ENCODE measurements at regions not wholly inside any gene's neighbourhood (a gene's known extent, or its start where the extent isn't known, plus 50 kb on each side); places are given as distances from the start of the nearest gene placed in this dataset.
A peak's percentile ranks its signal among the peaks of the same experiment; 100 is the strongest.

DNA sequence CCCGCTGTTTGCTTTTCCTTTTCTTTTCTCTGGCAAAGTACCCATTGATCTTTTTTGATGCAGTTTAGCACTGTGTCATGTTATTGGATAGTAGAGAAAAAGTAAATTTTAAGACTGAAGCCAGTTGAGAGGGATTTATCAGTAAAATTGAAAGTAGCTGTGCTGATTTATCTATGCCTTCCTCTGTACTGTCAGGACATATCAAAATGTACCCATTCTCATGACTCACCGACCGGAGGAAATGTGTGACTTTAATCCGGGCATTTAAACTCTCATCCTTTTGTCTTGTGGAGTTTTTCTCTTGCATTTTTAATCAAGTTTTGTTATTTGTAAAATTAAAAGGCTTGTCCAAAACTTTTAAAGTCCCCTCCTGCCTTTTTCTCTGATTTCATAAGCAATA lies 276.6 kb upstream of the FMN2 start:
- peaks cover 6% of the 10 kb centered on the region for H3K4me1 ChIP-seq (ENCODE audit: insufficient read depth)
- 95 to 98% (median 96%) methylated on average over 4 of the region's 4 CpGs for WGBS, 3 donors
- no peaks in the 10 kb centered on the region for H3K36me3 ChIP-seq
- TF ChIP-seq CTCF (IDR thresholded peaks at IDR 0.05) (no peak), POLR2A (IDR thresholded peaks at IDR 0.05) (no peak), EP300 (IDR thresholded peaks at IDR 0.05) (no peak)
- intact Hi-C loops (cut with DNase I): no loop called here
- H3K9me3 ChIP-seq: no peaks in the 10 kb centered on the region
- H3K27me3 ChIP-seq: no peaks in the 10 kb centered on the region
- no peak for DNase-seq
- H3K27ac ChIP-seq: peak overlapping the region in 1 of 2 donors; percentile 63
- H3K4me3 ChIP-seq: no peak overlapping the region

DNA sequence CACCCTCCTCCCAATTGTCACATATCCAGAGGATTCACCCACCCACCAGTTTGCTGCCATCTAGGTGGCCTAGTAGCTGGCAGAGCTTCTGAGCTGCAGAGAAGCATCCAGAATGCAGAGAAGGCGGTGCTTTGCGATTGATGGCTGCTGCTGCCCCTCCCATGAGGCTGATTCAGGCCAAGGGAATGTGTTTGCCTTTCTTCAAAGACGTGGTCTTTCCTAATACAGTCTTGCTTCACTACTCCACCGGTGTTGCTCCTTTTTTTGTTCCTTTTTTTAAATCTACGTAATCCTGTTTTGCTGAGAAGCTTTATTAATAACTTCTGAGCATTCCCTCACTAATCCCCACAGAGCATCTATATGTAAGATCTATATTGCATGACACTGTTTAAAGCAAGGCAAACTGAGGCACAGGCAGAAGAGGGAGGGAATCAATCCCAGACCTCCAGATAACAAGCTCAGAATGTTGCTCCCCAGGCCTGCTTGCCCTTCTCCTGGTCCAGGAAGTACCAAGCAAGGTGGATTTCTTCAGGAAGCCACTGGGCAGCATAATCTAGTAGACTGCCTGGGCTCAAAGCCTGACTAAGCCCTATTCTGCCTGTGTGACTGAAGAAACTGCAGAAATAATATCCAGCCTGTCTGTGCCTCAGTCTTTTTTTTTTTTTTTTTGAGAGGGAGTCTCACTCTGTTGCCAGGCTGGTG lies 275.5 kb upstream of the FMN2 start:
- intact Hi-C loops (cut with DNase I): no loop called here

GRCh38 chr1:239817276-239817675 lies 274.4 kb upstream of the FMN2 start:
- intact Hi-C loops (cut with DNase I): no loop called here
- no peak for DNase-seq
- H3K27ac ChIP-seq: peak overlapping the region in 1 of 2 donors; percentile 68
- 64 to 81% (median 66%) methylated on average over 1 of the region's 1 CpG for WGBS, 3 donors
- no peak for TF ChIP-seq EP300 (IDR thresholded peaks at IDR 0.05)
- TF ChIP-seq POLR2A (IDR thresholded peaks at IDR 0.05): no peak
- no peak for TF ChIP-seq CTCF (IDR thresholded peaks at IDR 0.05)
- H3K9me3 ChIP-seq: no peaks in the 10 kb centered on the region
- H3K4me3 ChIP-seq: no peak overlapping the region
- no peaks in the 10 kb centered on the region for H3K27me3 ChIP-seq
- peaks cover 6% of the 10 kb centered on the region for H3K4me1 ChIP-seq (ENCODE audit: insufficient read depth)
- no peaks in the 10 kb centered on the region for H3K36me3 ChIP-seq

More for the DNA sequence above, 275.5 kb upstream of the FMN2 start:
- no peak for TF ChIP-seq CTCF (IDR thresholded peaks at IDR 0.05)
- TF ChIP-seq EP300 (IDR thresholded peaks at IDR 0.05): no peak
- no peak for TF ChIP-seq POLR2A (IDR thresholded peaks at IDR 0.05)
- peak overlapping the region; percentile 28 to 68 for H3K27ac ChIP-seq
- DNase-seq: peak; percentile 56 to 77 (median 64)
- 8 to 17% (median 10%) methylated on average over 5 of the region's 5 CpGs for WGBS, 3 donors
- H3K27me3 ChIP-seq: no peaks in the 10 kb centered on the region
- no peak overlapping the region for H3K4me3 ChIP-seq
- H3K9me3 ChIP-seq: no peaks in the 10 kb centered on the region
- no peaks in the 10 kb centered on the region for H3K36me3 ChIP-seq
- peaks cover 6% of the 10 kb centered on the region for H3K4me1 ChIP-seq (ENCODE audit: insufficient read depth)

GRCh38 chr1:239817801-239818200 lies 273.9 kb upstream of the FMN2 start:
- Histone ChIP-seq H3K36me3 (no peaks in the 10 kb centered on the region), H3K4me3 (no peak overlapping the region), H3K9me3 (no peaks in the 10 kb centered on the region), H3K27ac (no peak overlapping the region), H3K4me1 (ENCODE audit: insufficient read depth) (peaks cover 6% of the 10 kb centered on the region), H3K27me3 (no peaks in the 10 kb centered on the region)
- TF ChIP-seq POLR2A (IDR thresholded peaks at IDR 0.05) (no peak), CTCF (IDR thresholded peaks at IDR 0.05) (no peak), EP300 (IDR thresholded peaks at IDR 0.05) (no peak)
- WGBS, 3 donors: 74 to 79% (median 76%) methylated on average over 7 of the region's 7 CpGs
- intact Hi-C loops (cut with DNase I): no loop called here
- no peak for DNase-seq

Measured in ovary (tissue), 7 donors.